ENCODE measurements at regions not wholly inside any gene's neighbourhood (a gene's known extent, or its start where the extent isn't known, plus 50 kb on each side); places are given as distances from the start of the nearest gene placed in this dataset.

DNA sequence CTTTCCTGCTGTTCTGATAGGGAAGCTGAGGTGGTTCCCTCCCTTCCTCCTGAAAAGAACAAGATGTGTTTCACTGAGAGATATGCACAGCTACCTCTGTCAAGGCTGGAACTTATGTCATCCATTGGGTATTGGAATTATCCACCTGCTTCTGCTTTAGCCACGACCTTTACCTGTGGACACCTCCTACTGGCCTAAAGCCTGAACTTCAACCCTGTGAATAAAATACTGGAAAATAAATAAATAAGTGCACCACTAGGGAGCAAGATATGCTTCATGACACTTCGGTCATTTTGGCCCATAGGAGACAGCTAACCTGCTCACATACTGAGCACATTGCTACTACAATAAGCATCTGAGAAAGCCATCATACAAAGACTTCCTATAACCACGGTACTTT lies 419.9 kb upstream of the NWD2 start (continued):
- TF ChIP-seq ZNF551 (CRISPR knock-in tag; IDR thresholded peaks at IDR 0.05) (no peak), CHD4 (IDR thresholded peaks at IDR 0.05; ENCODE audit: insufficient read depth, insufficient replicate concordance, low read depth, low read length, poor library complexity, severe bottlenecking) (no peak), STAT5B (CRISPR knock-in tag; IDR thresholded peaks at IDR 0.05) (no peak), STAT5A (IDR thresholded peaks at IDR 0.05; ENCODE audit: borderline replicate concordance, low read length) (no peak)
- TF ChIP-seq, protein P1, sequence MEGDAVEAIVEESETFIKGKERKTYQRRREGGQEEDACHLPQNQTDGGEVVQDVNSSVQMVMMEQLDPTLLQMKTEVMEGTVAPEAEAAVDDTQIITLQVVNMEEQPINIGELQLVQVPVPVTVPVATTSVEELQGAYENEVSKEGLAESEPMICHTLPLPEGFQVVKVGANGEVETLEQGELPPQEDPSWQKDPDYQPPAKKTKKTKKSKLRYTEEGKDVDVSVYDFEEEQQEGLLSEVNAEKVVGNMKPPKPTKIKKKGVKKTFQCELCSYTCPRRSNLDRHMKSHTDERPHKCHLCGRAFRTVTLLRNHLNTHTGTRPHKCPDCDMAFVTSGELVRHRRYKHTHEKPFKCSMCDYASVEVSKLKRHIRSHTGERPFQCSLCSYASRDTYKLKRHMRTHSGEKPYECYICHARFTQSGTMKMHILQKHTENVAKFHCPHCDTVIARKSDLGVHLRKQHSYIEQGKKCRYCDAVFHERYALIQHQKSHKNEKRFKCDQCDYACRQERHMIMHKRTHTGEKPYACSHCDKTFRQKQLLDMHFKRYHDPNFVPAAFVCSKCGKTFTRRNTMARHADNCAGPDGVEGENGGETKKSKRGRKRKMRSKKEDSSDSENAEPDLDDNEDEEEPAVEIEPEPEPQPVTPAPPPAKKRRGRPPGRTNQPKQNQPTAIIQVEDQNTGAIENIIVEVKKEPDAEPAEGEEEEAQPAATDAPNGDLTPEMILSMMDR (IDR thresholded peaks at IDR 0.05 in 2 of 3, conservative IDR thresholded peaks at IDR 0.05 in 1 of 3; ENCODE audit: insufficient read depth in 2 of 3, low read depth in 1 of 3, low read length in 3 of 3), result peak; percentile 29 to 54 (median 38); a peak in 4 of 6 replicates

DNA sequence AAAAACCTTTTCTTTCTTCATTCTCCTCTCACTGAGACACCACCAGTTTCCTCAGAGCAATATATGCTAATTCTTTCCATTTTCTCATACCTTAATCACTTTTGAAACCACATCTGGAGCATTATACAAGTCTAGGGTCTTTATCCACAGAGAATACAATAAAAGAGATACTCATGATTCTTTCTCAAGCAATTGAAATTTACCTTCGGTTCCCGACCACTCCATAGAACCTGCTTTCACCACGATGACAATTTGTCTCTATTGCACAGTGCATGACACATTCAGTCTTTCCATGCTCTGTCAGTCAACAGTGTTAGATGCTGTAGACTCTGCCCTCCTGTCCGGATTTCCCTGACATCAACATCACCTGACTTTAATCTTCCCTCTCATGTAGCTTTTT lies 409.3 kb upstream of the NWD2 start:
- H3K36me3 ChIP-seq (ENCODE audit: control insufficient read depth, insufficient read depth, low read length), result no peaks in the 10 kb centered on the region
- no peak overlapping the region for H3K4me2 ChIP-seq (ENCODE audit: insufficient read depth, low read length)
- intact Hi-C loops (cut with micrococcal nuclease) (no loop called here), in situ Hi-C loops (cut with MboI) (no loop called here)
- no TSS peak for BruUV-seq (replicated peaks)
- no peaks in the 10 kb centered on the region for H3K4me1 ChIP-seq (replicated peaks in 1 of 2; ENCODE audit: control insufficient read depth in 2 of 2, insufficient read depth in 2 of 2, low read length in 2 of 2)
- no peaks in the 10 kb centered on the region for H3K9me1 ChIP-seq (ENCODE audit: control insufficient read depth, insufficient read depth, low read length)
- ChIA-PET CTCF (ENCODE audit: low intra/inter-chr PET ratio) (no interaction called here), POLR2A (no interaction called here)
- DNase-seq (ENCODE audit: extremely low read depth in 1 of 4, low spot score in 3 of 4) (no peak), FAIRE-seq (no peak), ATAC-seq (no peak)
- no peaks in the 10 kb centered on the region for H4K20me1 ChIP-seq (replicated peaks; ENCODE audit: control insufficient read depth, insufficient read depth, low read length)
- no peaks in the 10 kb centered on the region for H3K79me2 ChIP-seq (ENCODE audit: control insufficient read depth, insufficient read depth, low read length)
- WGBS (ENCODE audit: insufficient coverage, low coverage, missing lambda C conversion rate), result 0% methylated on average over 4 of the region's 4 CpGs
- H3K9me3 ChIP-seq (replicated peaks; ENCODE audit: control insufficient read depth, insufficient read depth, low read depth, low read length), result no peaks in the 10 kb centered on the region
- no peak overlapping the region for H3K9ac ChIP-seq (ENCODE audit: insufficient read depth in 1 of 2, low read depth in 2 of 2, low read length in 2 of 2)
- H3K4me3 ChIP-seq, result no peak overlapping the region
- H3K27me3 ChIP-seq (ENCODE audit: control insufficient read depth in 2 of 2, insufficient read depth in 2 of 2, low read length in 2 of 2), result no peaks in the 10 kb centered on the region
- H2AFZ ChIP-seq (ENCODE audit: low read depth, low read length), result no peak overlapping the region
- H3K27ac ChIP-seq (ENCODE audit: extremely low read depth, low read depth, low read length), result no peak overlapping the region
- TF ChIP-seq ZNF124 (CRISPR knock-in tag; IDR thresholded peaks at IDR 0.05) (no peak), ZNF175 (CRISPR knock-in tag; IDR thresholded peaks at IDR 0.05; ENCODE audit: low read depth) (no peak), ZNF695 (CRISPR knock-in tag; IDR thresholded peaks at IDR 0.05) (no peak), FOXJ3 (CRISPR knock-in tag; IDR thresholded peaks at IDR 0.05) (no peak), KAT8 (IDR thresholded peaks at IDR 0.05; ENCODE audit: low read depth) (no peak), FOXP1 (CRISPR knock-in tag; IDR thresholded peaks at IDR 0.05) (no peak), PCBP2 (IDR thresholded peaks at IDR 0.05; ENCODE audit: low read depth, low read length, poor library complexity, severe bottlenecking) (no peak), TAF15 (IDR thresholded peaks at IDR 0.05; ENCODE audit: low read depth, low read length) (no peak)
- TF ChIP-seq, protein P2, sequence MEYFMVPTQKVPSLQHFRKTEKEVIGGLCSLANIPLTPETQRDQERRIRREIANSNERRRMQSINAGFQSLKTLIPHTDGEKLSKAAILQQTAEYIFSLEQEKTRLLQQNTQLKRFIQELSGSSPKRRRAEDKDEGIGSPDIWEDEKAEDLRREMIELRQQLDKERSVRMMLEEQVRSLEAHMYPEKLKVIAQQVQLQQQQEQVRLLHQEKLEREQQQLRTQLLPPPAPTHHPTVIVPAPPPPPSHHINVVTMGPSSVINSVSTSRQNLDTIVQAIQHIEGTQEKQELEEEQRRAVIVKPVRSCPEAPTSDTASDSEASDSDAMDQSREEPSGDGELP (CRISPR knock-in tag; IDR thresholded peaks at IDR 0.05; ENCODE audit: borderline replicate concordance), result no peak
- TF ChIP-seq, protein P3, sequence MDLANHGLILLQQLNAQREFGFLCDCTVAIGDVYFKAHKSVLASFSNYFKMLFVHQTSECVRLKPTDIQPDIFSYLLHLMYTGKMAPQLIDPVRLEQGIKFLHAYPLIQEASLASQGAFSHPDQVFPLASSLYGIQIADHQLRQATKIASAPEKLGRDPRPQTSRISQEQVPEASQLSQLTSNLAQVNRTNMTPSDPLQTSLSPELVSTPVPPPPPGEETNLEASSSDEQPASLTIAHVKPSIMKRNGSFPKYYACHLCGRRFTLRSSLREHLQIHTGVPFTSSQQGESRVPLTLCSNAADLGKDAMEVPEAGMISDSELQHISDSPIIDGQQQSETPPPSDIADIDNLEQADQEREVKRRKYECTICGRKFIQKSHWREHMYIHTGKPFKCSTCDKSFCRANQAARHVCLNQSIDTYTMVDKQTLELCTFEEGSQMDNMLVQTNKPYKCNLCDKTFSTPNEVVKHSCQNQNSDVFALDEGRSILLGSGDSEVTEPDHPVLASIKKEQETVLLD (IDR thresholded peaks at IDR 0.05), result no peak
- TF ChIP-seq, protein P4, sequence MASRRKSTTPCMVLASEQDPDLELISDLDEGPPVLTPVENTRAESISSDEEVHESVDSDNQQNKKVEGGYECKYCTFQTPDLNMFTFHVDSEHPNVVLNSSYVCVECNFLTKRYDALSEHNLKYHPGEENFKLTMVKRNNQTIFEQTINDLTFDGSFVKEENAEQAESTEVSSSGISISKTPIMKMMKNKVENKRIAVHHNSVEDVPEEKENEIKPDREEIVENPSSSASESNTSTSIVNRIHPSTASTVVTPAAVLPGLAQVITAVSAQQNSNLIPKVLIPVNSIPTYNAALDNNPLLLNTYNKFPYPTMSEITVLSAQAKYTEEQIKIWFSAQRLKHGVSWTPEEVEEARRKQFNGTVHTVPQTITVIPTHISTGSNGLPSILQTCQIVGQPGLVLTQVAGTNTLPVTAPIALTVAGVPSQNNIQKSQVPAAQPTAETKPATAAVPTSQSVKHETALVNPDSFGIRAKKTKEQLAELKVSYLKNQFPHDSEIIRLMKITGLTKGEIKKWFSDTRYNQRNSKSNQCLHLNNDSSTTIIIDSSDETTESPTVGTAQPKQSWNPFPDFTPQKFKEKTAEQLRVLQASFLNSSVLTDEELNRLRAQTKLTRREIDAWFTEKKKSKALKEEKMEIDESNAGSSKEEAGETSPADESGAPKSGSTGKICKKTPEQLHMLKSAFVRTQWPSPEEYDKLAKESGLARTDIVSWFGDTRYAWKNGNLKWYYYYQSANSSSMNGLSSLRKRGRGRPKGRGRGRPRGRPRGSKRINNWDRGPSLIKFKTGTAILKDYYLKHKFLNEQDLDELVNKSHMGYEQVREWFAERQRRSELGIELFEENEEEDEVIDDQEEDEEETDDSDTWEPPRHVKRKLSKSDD (conservative IDR thresholded peaks at IDR 0.05; ENCODE audit: low read length), result no peak
